Kidney (tissue), 13 donors: ENCODE measurements at regions not wholly inside any gene's neighbourhood (a gene's known extent, or its start where the extent isn't known, plus 50 kb on each side); places are given as distances from the start of the nearest gene placed in this dataset.

Experiments used
- DNase-seq, 5 donors: peaks; one replicate each; pipeline ENCODE4 v3.0.0-alpha.2; 2013 to 2020
- FAIRE-seq: peaks from 2 replicates; lab custom pipeline; 2012; peaks lifted over from hg19 to GRCh38; lab: Jason Lieb, UNC
- H3K27ac ChIP-seq, 2 donors: one replicate each; pipeline ENCODE4 v1.7.0; 2013; ENCODE audit warnings: low read depth in 2 of 2, low read length in 2 of 2, inconsistent platforms in 1 of 2
- H3K27me3 ChIP-seq: one replicate; pipeline ENCODE4 v1.7.1; 2013; ENCODE audit warnings: low read length, inconsistent platforms; ENCODE audit not compliant: control insufficient read depth, insufficient read depth
- H3K36me3 ChIP-seq, 3 donors: one replicate each; pipeline versions ENCODE4 v1.7.0 to v1.7.1; 2013; ENCODE audit warnings: low read length in 3 of 3, control low read depth in 1 of 3, inconsistent platforms in 1 of 3; ENCODE audit not compliant: insufficient read depth in 3 of 3, control insufficient read depth in 2 of 3
- H3K4me1 ChIP-seq, 3 donors: one replicate each; pipeline versions ENCODE4 v1.7.0 to v1.7.1; 2013; ENCODE audit warnings: low read length in 3 of 3, inconsistent platforms in 1 of 3, low read depth in 1 of 3; ENCODE audit not compliant: control insufficient read depth in 2 of 3, insufficient read depth in 2 of 3
- H3K4me3 ChIP-seq, 3 donors: one replicate each; pipeline versions ENCODE4 v1.7.0 to v1.8.1; 2013; ENCODE audit warnings: low read length in 3 of 3, control low read depth in 1 of 3, inconsistent platforms in 1 of 3
- H3K9ac ChIP-seq, 3 donors: one replicate each; pipeline versions ENCODE4 v1.7.0 to v1.7.1; 2013; ENCODE audit warnings: low read length in 3 of 3, control low read depth in 1 of 3, inconsistent platforms in 1 of 3
- H3K9me3 ChIP-seq, 3 donors: one replicate each; pipeline versions ENCODE4 v1.7.0 to v1.7.1; 2013; ENCODE audit warnings: low read length in 3 of 3, control low read depth in 1 of 3, inconsistent platforms in 1 of 3; ENCODE audit not compliant: control insufficient read depth in 2 of 3, insufficient read depth in 1 of 3
- CTCF ChIP-seq: IDR thresholded peaks from 3 replicates; pipeline ENCODE4 v1.5.1; 2012; ENCODE audit warnings: mild to moderate bottlenecking, moderate library complexity, borderline replicate concordance; ENCODE audit not compliant: insufficient read depth; ENCODE audit errors: extremely low read depth
- intact Hi-C: fragments of 100-400 bp; cut with DNase I; formaldehyde crosslinking; loops from one replicate; pipeline ENCODE4 v1.11.1; 2022
- donor health status: control.
- donor health status: control.
- donor health status: control.
- donor health status: control.
- donor health status: control.
- donor health status: DM: yes; HTN: yes; CAD: no.
- donor health status: Normal renal cell carcinoma (clear cell type).

GRCh38 chr6:169866668-169867521 is 115.5 kb downstream of the ERMARD start:
- peaks cover 0 to 4% (median 0%) of the 10 kb centered on the region in 3 donors for H3K9me3 ChIP-seq
- no peak overlapping the region for H3K27ac ChIP-seq
- no peak overlapping the region for H3K4me3 ChIP-seq
- intact Hi-C loops: no loop called here
- no peak for TF ChIP-seq CTCF
- FAIRE-seq: no peak
- H3K27me3 ChIP-seq: no peaks in the 10 kb centered on the region
- no peak overlapping the region for H3K9ac ChIP-seq
- peak in 1 of 5 donors; percentile 4 for DNase-seq
- H3K4me1 ChIP-seq: peaks cover 7 to 11% (median 10%) of the 10 kb centered on the region in 3 donors
- H3K36me3 ChIP-seq: no peaks in the 10 kb centered on the region

- DNase-seq: peak in 1 of 5 donors; percentile 1
Observed at GRCh38 chr6:169866140-169866534, 114.7 kb downstream of the ERMARD start.

GRCh38 chr6:169865346-169866139 is 114.1 kb downstream of the ERMARD start:
- Histone ChIP-seq H3K9me3 (peaks cover 0 to 2% (median 0%) of the 10 kb centered on the region in 3 donors), H3K4me3 (no peak overlapping the region), H3K4me1 (peaks cover 12 to 15% (median 12%) of the 10 kb centered on the region in 3 donors), H3K9ac (no peak overlapping the region), H3K27ac (no peak overlapping the region), H3K36me3 (no peaks in the 10 kb centered on the region), H3K27me3 (no peaks in the 10 kb centered on the region)
- DNase-seq: peak in 1 of 5 donors; percentile 5
- no peak for FAIRE-seq
- intact Hi-C loops: no loop called here
- no peak for TF ChIP-seq CTCF

More at GRCh38 chr6:169866140-169866534, 114.7 kb downstream of the ERMARD start:
- Histone ChIP-seq H3K27ac (no peak overlapping the region), H3K9me3 (peaks cover 0 to 4% (median 0%) of the 10 kb centered on the region in 3 donors), H3K27me3 (no peaks in the 10 kb centered on the region), H3K36me3 (no peaks in the 10 kb centered on the region), H3K4me1 (peaks cover 12 to 15% (median 12%) of the 10 kb centered on the region in 3 donors), H3K9ac (no peak overlapping the region), H3K4me3 (no peak overlapping the region)
- no peak for TF ChIP-seq CTCF
- intact Hi-C loops: no loop called here
- FAIRE-seq: no peak
